Chondrocyte (in vitro differentiated cells): ENCODE measurements at regions not wholly inside any gene's neighbourhood (a gene's known extent, or its start where the extent isn't known, plus 50 kb on each side); places are given as distances from the start of the nearest gene placed in this dataset.

Experiments
- DNase-seq: peaks from one replicate; pipeline ENCODE4 v3.0.0; 2021; ENCODE audit warnings: mixed read lengths, low spot score
- H3K27ac Mint-ChIP-seq: one replicate; pipeline ENCODE4 v1.8.0; 2021; ENCODE audit warnings: mild to moderate bottlenecking, moderate library complexity, mixed read lengths; ENCODE audit not compliant: unreplicated experiment
- H3K27me3 Mint-ChIP-seq: 2 replicates; pipeline ENCODE4 v1.8.0; 2021; ENCODE audit warnings: low read depth, mixed read lengths
- H3K36me3 Mint-ChIP-seq: 2 replicates; pipeline ENCODE4 v1.8.0; 2021; ENCODE audit warnings: low read depth, mixed read lengths
- H3K4me1 Mint-ChIP-seq: 2 replicates; pipeline ENCODE4 v1.8.0; 2021; ENCODE audit warnings: low read depth, mild to moderate bottlenecking, mixed read lengths
- H3K4me3 Mint-ChIP-seq: one replicate; pipeline ENCODE4 v1.8.0; 2021; ENCODE audit warnings: mild to moderate bottlenecking, moderate library complexity, mixed read lengths; ENCODE audit not compliant: unreplicated experiment
- H3K9me3 Mint-ChIP-seq: 2 replicates; pipeline ENCODE4 v1.8.0; 2021; ENCODE audit warnings: low read depth, mixed read lengths
- TF ChIP-seq, protein P1 (sequence below): fragments of 200-600 bp; sonication (generic); IDR thresholded peaks from 2 replicates; pipeline ENCODE4 v1.5.0; 2021; ENCODE audit warnings: antibody characterized with exemption, mild to moderate bottlenecking, moderate library complexity

DNA sequence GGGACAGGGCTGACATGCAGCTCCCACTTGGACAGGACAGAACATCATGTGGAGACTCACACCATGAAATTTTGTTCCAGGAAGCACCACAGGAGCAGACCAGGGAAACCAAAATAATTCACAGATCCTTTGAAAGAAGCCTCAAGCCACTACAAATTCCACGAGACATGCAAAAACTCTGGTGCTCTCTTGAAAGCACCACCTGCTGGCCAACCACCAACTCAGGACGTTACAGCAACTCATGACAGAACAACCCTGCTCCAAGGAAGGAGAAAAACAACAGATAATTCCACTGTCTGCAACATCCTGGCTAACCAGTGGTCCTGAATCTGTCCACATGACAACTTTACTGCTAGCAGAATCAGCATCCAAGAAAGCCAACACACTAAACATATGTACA, 516.0 kb downstream of the SPATA31D1 start:
- TF ChIP-seq, protein P1, sequence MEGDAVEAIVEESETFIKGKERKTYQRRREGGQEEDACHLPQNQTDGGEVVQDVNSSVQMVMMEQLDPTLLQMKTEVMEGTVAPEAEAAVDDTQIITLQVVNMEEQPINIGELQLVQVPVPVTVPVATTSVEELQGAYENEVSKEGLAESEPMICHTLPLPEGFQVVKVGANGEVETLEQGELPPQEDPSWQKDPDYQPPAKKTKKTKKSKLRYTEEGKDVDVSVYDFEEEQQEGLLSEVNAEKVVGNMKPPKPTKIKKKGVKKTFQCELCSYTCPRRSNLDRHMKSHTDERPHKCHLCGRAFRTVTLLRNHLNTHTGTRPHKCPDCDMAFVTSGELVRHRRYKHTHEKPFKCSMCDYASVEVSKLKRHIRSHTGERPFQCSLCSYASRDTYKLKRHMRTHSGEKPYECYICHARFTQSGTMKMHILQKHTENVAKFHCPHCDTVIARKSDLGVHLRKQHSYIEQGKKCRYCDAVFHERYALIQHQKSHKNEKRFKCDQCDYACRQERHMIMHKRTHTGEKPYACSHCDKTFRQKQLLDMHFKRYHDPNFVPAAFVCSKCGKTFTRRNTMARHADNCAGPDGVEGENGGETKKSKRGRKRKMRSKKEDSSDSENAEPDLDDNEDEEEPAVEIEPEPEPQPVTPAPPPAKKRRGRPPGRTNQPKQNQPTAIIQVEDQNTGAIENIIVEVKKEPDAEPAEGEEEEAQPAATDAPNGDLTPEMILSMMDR: no peak
- Mint-ChIP-seq H3K27me3 (no peaks in the 10 kb centered on the region), H3K36me3 (peaks cover 18% of the 10 kb centered on the region), H3K27ac (no peak overlapping the region), H3K4me1 (no peaks in the 10 kb centered on the region), H3K9me3 (peaks cover 45% of the 10 kb centered on the region), H3K4me3 (no peak overlapping the region)
- no peak for DNase-seq

DNA sequence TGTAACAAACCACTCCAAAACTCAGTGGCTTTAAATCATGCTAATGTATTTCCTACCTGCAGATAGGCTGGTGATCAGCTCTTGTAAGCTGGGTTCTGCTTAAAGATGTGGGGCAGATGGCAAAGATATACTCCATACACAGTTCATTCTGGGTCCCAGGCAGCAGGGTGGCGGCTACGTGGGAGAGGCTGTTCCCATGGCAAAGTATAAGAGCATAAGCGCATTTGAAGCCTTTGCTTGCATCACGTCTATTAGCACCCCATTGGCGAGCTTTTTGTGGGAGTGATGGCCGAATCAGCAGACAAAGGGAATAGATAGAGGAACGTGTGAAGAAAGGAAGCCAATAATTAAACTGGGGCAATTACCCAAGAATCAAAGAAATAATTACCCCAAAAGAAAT, 523.1 kb downstream of the SPATA31D1 start:
- Mint-ChIP-seq H3K4me1 (peaks cover 10% of the 10 kb centered on the region), H3K4me3 (no peak overlapping the region), H3K27ac (no peak overlapping the region), H3K27me3 (peaks cover 7% of the 10 kb centered on the region), H3K36me3 (peaks cover 7% of the 10 kb centered on the region), H3K9me3 (peaks cover 26% of the 10 kb centered on the region)
- DNase-seq: no peak
- TF ChIP-seq, protein P1: no peak

DNA sequence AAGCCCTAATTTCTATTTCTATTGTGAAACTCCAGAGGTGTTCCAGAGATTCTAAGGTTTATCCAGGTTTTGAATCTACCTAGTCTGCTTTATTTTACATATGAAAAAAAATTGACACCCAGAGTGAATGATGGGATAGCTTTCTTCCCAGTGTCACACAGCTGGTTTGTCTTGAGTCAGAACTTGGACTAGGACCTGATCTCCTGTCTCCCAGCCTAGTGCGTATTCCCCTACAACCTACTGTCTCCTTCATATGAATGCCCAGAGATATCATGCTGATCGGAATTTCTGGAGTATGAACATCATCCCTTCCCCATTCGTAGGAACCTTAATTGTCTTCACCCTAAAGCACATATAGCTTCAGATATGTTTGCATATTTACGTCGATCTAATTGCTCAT, 524.2 kb downstream of the SPATA31D1 start:
- TF ChIP-seq, protein P1: no peak
- no peak overlapping the region for H3K4me3 Mint-ChIP-seq
- no peaks in the 10 kb centered on the region for H3K36me3 Mint-ChIP-seq
- H3K4me1 Mint-ChIP-seq: peaks cover 10% of the 10 kb centered on the region
- no peak for DNase-seq
- H3K27me3 Mint-ChIP-seq: peaks cover 7% of the 10 kb centered on the region
- H3K9me3 Mint-ChIP-seq: peaks cover 15% of the 10 kb centered on the region
- peak overlapping the region; percentile 90 for H3K27ac Mint-ChIP-seq

DNA sequence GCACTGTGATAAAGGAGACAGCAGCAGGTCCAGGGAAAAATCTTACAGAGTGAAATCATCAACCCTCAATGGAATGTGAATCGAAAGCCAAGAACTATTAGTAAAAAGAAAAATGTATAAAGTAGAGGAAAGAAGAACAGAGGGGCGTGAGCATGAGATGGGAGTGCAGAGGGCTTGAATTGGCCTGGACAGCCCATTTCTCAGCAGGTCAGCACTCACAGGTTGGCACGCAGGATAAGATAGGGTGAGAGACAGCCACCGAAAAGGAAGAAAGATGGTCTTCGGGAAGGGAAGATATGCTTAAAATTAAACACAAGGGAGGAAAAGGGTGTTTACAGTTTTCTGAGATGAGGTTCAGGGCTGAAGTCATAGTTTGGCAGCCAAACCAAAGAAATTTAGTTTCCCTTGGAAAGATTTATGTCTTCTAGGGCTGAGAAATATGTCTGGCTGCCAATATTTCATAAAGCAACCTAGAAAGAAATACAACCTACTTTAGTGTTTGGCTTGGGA, 524.7 kb downstream of the SPATA31D1 start:
- Mint-ChIP-seq H3K27me3 (peaks cover 7% of the 10 kb centered on the region), H3K36me3 (no peaks in the 10 kb centered on the region), H3K4me1 (peaks cover 10% of the 10 kb centered on the region), H3K9me3 (peaks cover 12% of the 10 kb centered on the region), H3K27ac (peak overlapping the region; percentile 90), H3K4me3 (peak overlapping the region; percentile 33)
- TF ChIP-seq, protein P1: no peak
- no peak for DNase-seq

DNA sequence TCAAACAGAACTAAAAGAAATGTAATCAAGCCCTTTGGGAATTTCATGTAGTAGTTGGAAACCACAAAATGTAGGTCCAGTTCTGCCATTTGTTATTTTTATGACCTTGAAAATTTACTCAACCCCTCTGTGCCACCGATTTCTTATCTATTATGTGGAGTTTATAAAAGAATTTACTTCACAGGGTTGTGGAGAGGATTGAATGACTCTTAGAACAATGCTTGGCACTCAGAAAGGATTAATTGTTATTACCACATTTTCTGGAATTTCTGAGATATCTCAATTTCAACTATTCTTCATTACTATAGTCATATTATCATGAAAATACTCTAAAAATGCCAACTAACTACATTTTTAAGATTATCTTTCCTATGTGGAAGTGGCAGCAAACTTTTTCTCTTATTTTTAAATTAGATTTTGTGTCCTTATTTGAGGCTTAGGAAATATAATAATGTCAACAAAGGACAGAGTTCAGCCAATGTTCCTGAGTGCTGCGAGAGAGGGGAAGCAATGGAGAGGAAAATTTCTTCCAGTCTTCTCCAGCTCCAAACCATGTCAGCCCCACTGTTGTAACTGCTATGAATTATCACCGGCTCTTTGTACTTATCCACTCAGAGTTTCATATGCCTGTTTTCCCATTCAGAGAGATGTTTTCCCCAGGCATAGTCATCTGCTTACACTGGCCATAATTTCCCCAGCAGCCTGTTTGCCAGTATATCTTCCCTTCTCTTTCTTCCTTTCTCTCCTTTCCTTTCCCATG, 525.6 kb downstream of the SPATA31D1 start:
- TF ChIP-seq, protein P1: no peak

More for the DNA sequence above, 525.6 kb downstream of the SPATA31D1 start:
- Mint-ChIP-seq H3K27ac (no peak overlapping the region), H3K4me1 (peaks cover 10% of the 10 kb centered on the region), H3K27me3 (peaks cover 7% of the 10 kb centered on the region), H3K36me3 (no peaks in the 10 kb centered on the region), H3K4me3 (no peak overlapping the region), H3K9me3 (peaks cover 4% of the 10 kb centered on the region)
- no peak for DNase-seq
